Stomach (tissue), 4 donors: ENCODE measurements at regions not wholly inside any gene's neighbourhood (a gene's known extent, or its start where the extent isn't known, plus 50 kb on each side); places are given as distances from the start of the nearest gene placed in this dataset.

Experiments used
- CTCF ChIP-seq, 7 experiments: fragments of 450-650 bp in 4 of 7; fragments of 200-600 bp in 3 of 7; sonication (generic) in 3 of 7; IDR thresholded peaks; one replicate each; pipeline ENCODE4 v1.5.1; 2016 to 2019; ENCODE audit warnings: antibody characterized with exemption in 7 of 7, control low read depth in 2 of 7, mild to moderate bottlenecking in 1 of 7
- EP300 ChIP-seq: sonication (generic); formaldehyde crosslinking; IDR thresholded peaks from one replicate; pipeline ENCODE4 v1.6.1; 2017; ENCODE audit warnings: antibody characterized with exemption
- POLR2A ChIP-seq, 4 donors: fragments of 450-650 bp; IDR thresholded peaks; one replicate each; pipeline ENCODE4 v1.6.1; 2016; ENCODE audit warnings: antibody characterized with exemption in 4 of 4, control low read depth in 2 of 4, mild to moderate bottlenecking in 1 of 4, moderate library complexity in 1 of 4

- TF ChIP-seq CTCF (IDR thresholded peaks at IDR 0.05) (no peak), POLR2A (IDR thresholded peaks at IDR 0.05) (no peak), EP300 (no peak)
Observed at GRCh38 chr9:2263111-2263510, 248.0 kb downstream of the SMARCA2 start.
